ENCODE measurements at regions not wholly inside any gene's neighbourhood (a gene's known extent, or its start where the extent isn't known, plus 50 kb on each side); places are given as distances from the start of the nearest gene placed in this dataset.

DNA sequence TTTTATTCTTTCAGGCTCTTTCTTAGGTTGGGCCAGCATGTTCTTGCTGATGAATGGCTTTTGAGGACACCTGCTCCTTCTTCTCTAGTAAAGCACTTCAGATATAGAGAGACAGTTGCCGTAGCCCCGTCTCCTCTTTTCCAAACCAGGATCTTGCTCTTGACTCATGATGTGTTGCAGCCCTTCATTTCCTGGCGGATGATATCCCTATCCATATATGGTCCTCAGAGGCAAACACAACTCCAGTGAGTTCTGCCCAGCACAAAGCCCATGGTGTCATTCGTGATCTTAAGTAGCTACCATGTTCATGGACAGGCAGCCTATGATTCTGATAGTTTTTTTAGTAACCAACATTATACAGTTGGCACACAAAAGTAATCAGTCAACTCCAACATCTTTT is 59.8 kb upstream of the ACSL1 start (continued):
- TF ChIP-seq, protein P1, sequence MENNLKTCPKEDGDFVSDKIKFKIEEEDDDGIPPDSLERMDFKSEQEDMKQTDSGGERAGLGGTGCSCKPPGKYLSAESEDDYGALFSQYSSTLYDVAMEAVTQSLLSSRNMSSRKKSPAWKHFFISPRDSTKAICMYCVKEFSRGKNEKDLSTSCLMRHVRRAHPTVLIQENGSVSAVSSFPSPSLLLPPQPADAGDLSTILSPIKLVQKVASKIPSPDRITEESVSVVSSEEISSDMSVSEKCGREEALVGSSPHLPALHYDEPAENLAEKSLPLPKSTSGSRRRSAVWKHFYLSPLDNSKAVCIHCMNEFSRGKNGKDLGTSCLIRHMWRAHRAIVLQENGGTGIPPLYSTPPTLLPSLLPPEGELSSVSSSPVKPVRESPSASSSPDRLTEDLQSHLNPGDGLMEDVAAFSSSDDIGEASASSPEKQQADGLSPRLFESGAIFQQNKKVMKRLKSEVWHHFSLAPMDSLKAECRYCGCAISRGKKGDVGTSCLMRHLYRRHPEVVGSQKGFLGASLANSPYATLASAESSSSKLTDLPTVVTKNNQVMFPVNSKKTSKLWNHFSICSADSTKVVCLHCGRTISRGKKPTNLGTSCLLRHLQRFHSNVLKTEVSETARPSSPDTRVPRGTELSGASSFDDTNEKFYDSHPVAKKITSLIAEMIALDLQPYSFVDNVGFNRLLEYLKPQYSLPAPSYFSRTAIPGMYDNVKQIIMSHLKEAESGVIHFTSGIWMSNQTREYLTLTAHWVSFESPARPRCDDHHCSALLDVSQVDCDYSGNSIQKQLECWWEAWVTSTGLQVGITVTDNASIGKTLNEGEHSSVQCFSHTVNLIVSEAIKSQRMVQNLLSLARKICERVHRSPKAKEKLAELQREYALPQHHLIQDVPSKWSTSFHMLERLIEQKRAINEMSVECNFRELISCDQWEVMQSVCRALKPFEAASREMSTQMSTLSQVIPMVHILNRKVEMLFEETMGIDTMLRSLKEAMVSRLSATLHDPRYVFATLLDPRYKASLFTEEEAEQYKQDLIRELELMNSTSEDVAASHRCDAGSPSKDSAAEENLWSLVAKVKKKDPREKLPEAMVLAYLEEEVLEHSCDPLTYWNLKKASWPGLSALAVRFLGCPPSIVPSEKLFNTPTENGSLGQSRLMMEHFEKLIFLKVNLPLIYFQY (CRISPR knock-in tag; IDR thresholded peaks at IDR 0.05; ENCODE audit: borderline replicate concordance) = 0 out of 2 replicates have a peak, but pooled peaks have one; percentile 17
- TF ChIP-seq, protein P2, sequence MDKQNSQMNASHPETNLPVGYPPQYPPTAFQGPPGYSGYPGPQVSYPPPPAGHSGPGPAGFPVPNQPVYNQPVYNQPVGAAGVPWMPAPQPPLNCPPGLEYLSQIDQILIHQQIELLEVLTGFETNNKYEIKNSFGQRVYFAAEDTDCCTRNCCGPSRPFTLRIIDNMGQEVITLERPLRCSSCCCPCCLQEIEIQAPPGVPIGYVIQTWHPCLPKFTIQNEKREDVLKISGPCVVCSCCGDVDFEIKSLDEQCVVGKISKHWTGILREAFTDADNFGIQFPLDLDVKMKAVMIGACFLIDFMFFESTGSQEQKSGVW (CRISPR knock-in tag; IDR thresholded peaks at IDR 0.05; ENCODE audit: borderline replicate concordance) = no peak
- TF ChIP-seq ZNF644 (CRISPR knock-in tag; IDR thresholded peaks at IDR 0.05; ENCODE audit: low read depth) (0 out of 2 replicates have a peak, but pooled peaks have one; percentile 27), MXI1 (IDR thresholded peaks at IDR 0.05; ENCODE audit: borderline replicate concordance, low read depth, low read length) (no peak), ZNF792 (CRISPR knock-in tag; IDR thresholded peaks at IDR 0.05) (no peak), MEIS2 (CRISPR knock-in tag; IDR thresholded peaks at IDR 0.05) (no peak), STAT5B (CRISPR knock-in tag; IDR thresholded peaks at IDR 0.05) (no peak), FLYWCH1 (CRISPR knock-in tag; IDR thresholded peaks at IDR 0.05) (no peak), ZNF790 (CRISPR knock-in tag; IDR thresholded peaks at IDR 0.05; ENCODE audit: borderline replicate concordance) (no peak), AHR (CRISPR knock-in tag; IDR thresholded peaks at IDR 0.05) (no peak)
- TF ChIP-seq, protein P3, sequence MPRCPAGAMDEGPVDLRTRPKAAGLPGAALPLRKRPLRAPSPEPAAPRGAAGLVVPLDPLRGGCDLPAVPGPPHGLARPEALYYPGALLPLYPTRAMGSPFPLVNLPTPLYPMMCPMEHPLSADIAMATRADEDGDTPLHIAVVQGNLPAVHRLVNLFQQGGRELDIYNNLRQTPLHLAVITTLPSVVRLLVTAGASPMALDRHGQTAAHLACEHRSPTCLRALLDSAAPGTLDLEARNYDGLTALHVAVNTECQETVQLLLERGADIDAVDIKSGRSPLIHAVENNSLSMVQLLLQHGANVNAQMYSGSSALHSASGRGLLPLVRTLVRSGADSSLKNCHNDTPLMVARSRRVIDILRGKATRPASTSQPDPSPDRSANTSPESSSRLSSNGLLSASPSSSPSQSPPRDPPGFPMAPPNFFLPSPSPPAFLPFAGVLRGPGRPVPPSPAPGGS (CRISPR knock-in tag; IDR thresholded peaks at IDR 0.05) = no peak
- TF ChIP-seq, protein P4, sequence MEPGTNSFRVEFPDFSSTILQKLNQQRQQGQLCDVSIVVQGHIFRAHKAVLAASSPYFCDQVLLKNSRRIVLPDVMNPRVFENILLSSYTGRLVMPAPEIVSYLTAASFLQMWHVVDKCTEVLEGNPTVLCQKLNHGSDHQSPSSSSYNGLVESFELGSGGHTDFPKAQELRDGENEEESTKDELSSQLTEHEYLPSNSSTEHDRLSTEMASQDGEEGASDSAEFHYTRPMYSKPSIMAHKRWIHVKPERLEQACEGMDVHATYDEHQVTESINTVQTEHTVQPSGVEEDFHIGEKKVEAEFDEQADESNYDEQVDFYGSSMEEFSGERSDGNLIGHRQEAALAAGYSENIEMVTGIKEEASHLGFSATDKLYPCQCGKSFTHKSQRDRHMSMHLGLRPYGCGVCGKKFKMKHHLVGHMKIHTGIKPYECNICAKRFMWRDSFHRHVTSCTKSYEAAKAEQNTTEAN (CRISPR knock-in tag; conservative IDR thresholded peaks at IDR 0.05) = no peak
- TF ChIP-seq, protein P5, sequence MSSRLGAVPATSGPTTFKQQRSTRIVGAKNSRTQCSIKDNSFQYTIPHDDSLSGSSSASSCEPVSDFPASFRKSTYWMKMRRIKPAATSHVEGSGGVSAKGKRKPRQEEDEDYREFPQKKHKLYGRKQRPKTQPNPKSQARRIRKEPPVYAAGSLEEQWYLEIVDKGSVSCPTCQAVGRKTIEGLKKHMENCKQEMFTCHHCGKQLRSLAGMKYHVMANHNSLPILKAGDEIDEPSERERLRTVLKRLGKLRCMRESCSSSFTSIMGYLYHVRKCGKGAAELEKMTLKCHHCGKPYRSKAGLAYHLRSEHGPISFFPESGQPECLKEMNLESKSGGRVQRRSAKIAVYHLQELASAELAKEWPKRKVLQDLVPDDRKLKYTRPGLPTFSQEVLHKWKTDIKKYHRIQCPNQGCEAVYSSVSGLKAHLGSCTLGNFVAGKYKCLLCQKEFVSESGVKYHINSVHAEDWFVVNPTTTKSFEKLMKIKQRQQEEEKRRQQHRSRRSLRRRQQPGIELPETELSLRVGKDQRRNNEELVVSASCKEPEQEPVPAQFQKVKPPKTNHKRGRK (CRISPR knock-in tag; IDR thresholded peaks at IDR 0.05) = no peak

All from HepG2 (cell line).